Skin epidermis (tissue), 12 donors: ENCODE measurements at regions not wholly inside any gene's neighbourhood (a gene's known extent, or its start where the extent isn't known, plus 50 kb on each side); places are given as distances from the start of the nearest gene placed in this dataset.

Experiments used
- H3K27ac ChIP-seq, 21 experiments: fragments of 200-600 bp; sonication (generic) in 11 of 21; one replicate each; pipeline ENCODE4 v1.5.0; 2020; ENCODE audit warnings: mild to moderate bottlenecking in 3 of 21, inconsistent platforms in 2 of 21, moderate library complexity in 2 of 21
- H3K4me3 ChIP-seq, 7 experiments: fragments of 200-600 bp; sonication (generic) in 2 of 7; one replicate each; pipeline ENCODE4 v1.5.0; 2020; ENCODE audit warnings: inconsistent platforms in 2 of 7, mild to moderate bottlenecking in 2 of 7, moderate library complexity in 1 of 7

DNA sequence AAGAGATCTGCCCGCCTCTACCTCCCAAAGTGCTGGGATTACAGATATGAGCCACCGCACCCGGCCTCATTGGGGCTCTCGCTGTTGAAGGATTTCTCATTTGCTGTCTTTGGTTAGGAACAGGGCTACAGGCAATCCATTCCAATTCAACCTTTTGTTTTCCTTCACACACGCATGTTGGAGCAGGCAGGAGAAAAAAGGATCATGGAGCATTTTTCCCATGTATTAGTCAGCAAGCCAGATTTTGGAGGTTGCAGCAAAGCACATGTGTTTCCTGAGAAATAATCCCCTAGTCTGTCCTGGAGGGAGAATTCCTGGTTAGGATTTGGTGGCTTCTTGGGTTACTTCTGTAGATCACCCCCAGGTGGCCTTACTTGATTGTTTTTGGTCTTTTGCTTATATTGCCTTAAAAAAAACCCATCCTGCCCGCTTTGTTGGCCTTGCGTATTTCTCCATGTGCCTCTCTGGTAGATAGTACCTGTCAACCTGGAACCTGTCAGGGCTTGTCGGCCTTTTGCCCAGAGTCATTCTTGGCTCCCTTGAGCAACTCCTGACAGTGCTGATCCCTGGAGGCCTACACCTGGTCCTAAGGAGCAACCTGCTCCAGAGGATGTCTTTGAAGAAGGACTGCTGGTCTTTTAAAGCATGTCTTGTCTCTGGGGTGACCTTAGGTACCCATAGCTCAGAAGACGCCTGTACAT is 82.4 kb upstream of the CLCN4 start:
- H3K27ac ChIP-seq, result peak overlapping the region in 5 of 21 experiments; percentile 3 to 51 (median 44)
- no peak overlapping the region for H3K4me3 ChIP-seq

GRCh38 chrX:10076765-10077164 is 80.0 kb upstream of the CLCN4 start:
- Histone ChIP-seq H3K27ac (no peak overlapping the region), H3K4me3 (no peak overlapping the region)

GRCh38 chrX:10077425-10078188 is 79.2 kb upstream of the CLCN4 start:
- H3K27ac ChIP-seq, result no peak overlapping the region
- no peak overlapping the region for H3K4me3 ChIP-seq

GRCh38 chrX:10078266-10078665 is 78.5 kb upstream of the CLCN4 start:
- no peak overlapping the region for H3K27ac ChIP-seq
- no peak overlapping the region for H3K4me3 ChIP-seq

GRCh38 chrX:10079231-10079630 is 77.5 kb upstream of the CLCN4 start:
- Histone ChIP-seq H3K27ac (no peak overlapping the region), H3K4me3 (no peak overlapping the region)

- Histone ChIP-seq H3K4me3 (no peak overlapping the region), H3K27ac (peak overlapping the region in 13 of 21 experiments; percentile 24 to 85 (median 66))
These were observed 73.0 kb upstream of the CLCN4 start for GRCh38 chrX:10083809-10084208.

- H3K27ac ChIP-seq, result peak overlapping the region in 3 of 21 experiments; percentile 21 to 49 (median 42)
- H3K4me3 ChIP-seq, result no peak overlapping the region
These were observed 71.6 kb upstream of the CLCN4 start for GRCh38 chrX:10085223-10085622.

DNA sequence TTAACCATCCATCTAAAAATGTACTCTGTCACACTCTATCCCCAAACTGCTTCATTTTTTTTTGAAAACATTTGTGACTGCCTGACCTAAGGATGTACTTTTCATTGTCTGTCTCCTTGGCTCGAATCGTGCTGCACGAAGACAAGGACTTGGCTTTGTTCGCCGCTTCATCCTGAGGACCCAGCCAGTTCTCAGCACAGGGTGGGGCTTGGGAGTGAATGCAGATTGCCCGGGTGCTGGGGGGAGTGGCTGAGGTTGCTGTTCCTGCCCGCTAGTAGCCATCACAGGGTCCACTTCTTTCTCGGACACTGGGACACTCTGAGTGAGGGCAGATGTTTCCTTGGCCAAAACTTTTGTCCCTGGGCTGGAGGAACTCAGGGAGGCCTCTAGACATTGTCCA is 70.1 kb upstream of the CLCN4 start:
- Histone ChIP-seq H3K27ac (peak overlapping the region in 2 of 21 experiments; percentile 19 to 49), H3K4me3 (no peak overlapping the region)

DNA sequence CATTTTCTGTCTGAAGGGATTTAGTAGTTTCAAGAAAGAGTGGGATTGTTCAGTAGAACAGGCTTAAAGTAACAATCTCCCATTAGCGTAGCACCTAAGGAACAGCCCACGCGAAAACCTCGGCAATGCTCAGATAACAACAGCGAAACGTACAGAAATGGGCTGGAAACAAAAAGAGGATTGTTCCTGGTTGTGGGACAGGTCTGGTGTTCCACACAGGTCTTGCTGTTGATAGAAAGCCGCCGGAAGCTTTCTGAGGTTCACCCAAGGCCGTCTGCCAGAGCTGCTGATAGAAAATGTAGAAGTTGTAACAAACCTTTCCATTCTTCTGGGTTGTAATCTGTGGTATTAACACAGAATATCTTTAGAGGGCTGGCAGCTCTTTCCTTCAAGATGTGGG is 69.4 kb upstream of the CLCN4 start:
- no peak overlapping the region for H3K4me3 ChIP-seq
- no peak overlapping the region for H3K27ac ChIP-seq

DNA sequence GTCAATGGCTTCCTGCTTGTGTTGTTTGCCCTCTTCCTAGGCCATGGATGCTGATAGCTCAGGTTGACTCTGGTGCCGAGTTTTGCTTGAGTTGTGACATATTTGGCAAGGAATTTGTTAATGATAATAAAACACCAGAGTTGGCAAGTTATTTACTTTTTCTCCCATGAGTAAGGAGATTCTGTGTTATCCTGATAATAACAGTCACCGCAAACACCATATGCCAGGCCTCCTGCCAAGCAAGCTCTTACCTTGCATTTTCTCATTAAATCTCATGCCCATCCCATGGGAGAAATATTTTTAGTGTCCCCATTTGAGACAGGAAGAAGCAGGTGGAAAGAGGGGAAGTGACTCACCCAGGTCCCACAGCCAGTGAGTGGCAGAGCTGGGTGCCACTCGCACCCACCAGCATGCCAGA is 67.4 kb upstream of the CLCN4 start:
- H3K4me3 ChIP-seq, result no peak overlapping the region

DNA sequence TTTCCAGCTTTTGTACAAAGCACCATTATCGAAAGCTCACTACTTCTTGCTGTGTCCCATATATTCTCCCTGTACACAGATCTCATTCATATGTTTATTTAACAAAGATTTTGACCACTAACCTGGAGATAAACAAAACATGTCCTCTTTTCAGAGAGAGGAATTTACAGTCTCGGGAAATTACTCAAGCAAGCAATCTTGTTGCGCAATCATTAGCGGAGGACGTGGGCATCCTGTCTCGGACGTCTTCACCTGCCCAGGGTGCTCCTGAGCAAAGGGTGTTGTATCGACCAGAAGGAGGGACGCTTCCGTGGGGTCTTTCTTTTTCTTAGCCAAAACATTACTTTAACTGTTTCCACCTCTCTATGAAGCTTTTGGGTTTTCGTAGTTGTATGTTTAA is 66.5 kb upstream of the CLCN4 start:
- Histone ChIP-seq H3K27ac (no peak overlapping the region), H3K4me3 (no peak overlapping the region)

More for the DNA sequence above, 67.4 kb upstream of the CLCN4 start:
- H3K27ac ChIP-seq, result no peak overlapping the region

DNA sequence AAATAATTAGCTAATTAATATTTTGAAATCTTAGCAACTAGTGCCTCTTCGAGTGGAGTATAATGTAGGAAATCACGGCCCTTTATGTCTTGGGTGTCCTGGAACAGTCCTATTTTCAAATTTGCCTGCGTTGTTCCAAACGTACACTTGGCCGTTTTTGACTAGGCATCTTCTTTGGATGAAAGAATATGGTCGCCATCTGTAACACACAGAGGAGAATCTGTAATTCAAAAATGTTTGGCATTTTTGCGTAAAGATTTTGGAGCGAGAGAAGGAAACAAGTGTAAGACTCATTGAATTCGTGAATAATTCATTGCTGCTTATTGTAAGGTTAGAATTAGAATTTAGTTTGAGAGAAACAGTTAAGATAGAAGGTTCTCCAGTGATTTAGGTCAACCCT is 61.5 kb upstream of the CLCN4 start:
- H3K4me3 ChIP-seq, result no peak overlapping the region

GRCh38 chrX:10095698-10096432 is 60.9 kb upstream of the CLCN4 start:
- H3K4me3 ChIP-seq, result no peak overlapping the region
- H3K27ac ChIP-seq, result no peak overlapping the region

More for the DNA sequence above, 61.5 kb upstream of the CLCN4 start:
- H3K27ac ChIP-seq, result no peak overlapping the region

DNA sequence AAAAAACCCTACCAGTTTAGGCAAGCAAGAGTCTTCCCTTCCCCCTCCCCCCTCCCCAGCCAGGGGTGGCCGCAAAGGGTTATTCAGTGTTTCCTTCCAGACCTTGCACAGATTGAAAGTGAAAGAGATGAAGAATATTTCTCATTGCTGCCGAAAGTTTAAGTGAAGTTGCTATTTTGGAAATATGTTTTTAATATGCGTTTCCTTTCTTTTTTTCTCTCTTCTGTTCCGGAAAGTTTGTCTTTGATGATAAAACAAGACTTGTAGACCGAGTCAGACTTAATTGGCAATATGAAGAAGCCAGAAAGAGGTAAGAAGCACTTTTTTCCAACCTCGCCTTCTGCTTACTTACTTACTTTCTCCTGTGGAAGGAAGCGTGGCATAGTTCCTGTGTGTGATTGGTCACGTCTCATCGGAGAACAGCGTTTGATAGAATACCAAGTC is 58.5 kb upstream of the CLCN4 start:
- peak overlapping the region in 16 of 21 experiments; percentile 2 to 81 (median 58) for H3K27ac ChIP-seq
- H3K4me3 ChIP-seq, result peak overlapping the region in 2 of 7 experiments; percentile 17 to 18

- Histone ChIP-seq H3K4me3 (no peak overlapping the region), H3K27ac (peak overlapping the region in 10 of 21 experiments; percentile 17 to 81 (median 62))
These were observed 57.4 kb upstream of the CLCN4 start for GRCh38 chrX:10099411-10099810.

DNA sequence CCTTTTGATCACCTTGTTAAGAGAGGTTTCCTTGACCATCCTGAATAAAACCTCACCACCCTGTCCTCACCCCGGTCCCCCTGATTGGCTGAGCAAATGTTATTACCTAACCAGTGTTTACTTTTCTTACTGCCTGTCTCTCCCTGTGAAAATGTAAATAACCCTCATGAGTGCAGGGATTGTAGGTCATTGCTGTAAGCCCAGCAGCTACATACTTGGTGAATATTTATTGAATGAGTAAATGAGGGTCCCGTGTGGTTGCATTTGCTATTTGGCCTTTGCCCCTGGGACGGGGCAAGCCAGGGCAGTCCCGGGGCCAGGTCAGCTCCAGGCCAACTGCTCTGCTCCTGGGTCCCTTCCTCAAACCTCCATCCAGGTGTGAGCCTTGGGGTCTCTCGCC is 55.5 kb upstream of the CLCN4 start:
- Histone ChIP-seq H3K27ac (no peak overlapping the region), H3K4me3 (no peak overlapping the region)

GRCh38 chrX:10102046-10102704 is 54.6 kb upstream of the CLCN4 start:
- Histone ChIP-seq H3K27ac (peak overlapping the region in 1 of 21 experiments; percentile 7), H3K4me3 (no peak overlapping the region)

GRCh38 chrX:10103023-10103422 is 53.8 kb upstream of the CLCN4 start:
- no peak overlapping the region for H3K4me3 ChIP-seq
- peak overlapping the region in 3 of 21 experiments; percentile 21 to 40 (median 37) for H3K27ac ChIP-seq

- Histone ChIP-seq H3K4me3 (no peak overlapping the region), H3K27ac (peak overlapping the region in 1 of 21 experiments; percentile 31)
These were observed 51.7 kb upstream of the CLCN4 start for GRCh38 chrX:10104958-10105658.
